GM21825 (cell line): ENCODE measurements at regions not wholly inside any gene's neighbourhood (a gene's known extent, or its start where the extent isn't known, plus 50 kb on each side); places are given as distances from the start of the nearest gene placed in this dataset.
"Not testable (repeated sequence)": the region's sequence is repeated elsewhere in the genome, so short reads cannot be mapped to it uniquely, and the experiment has no call there.

ENCODE experiments used
- ATAC-seq: cut with Tn5 transposase; IDR thresholded peaks from one replicate; pipeline ENCODE4 v1.9.1; 2021; ENCODE audit warnings: mild to moderate bottlenecking, moderate library complexity; ENCODE audit not compliant: unreplicated experiment

GRCh38 chr4:120636120-120636630 is 286.4 kb downstream of the PRDM5 start:
- ATAC-seq, result no peak

GRCh38 chr4:120633810-120634209 is 288.7 kb downstream of the PRDM5 start:
- ATAC-seq, result no peak

GRCh38 chr4:120630427-120630826 is 292.1 kb downstream of the PRDM5 start:
- no peak for ATAC-seq

- no peak for ATAC-seq
Observed at GRCh38 chr4:120629546-120630108, 292.9 kb downstream of the PRDM5 start.

- ATAC-seq, result no peak
Observed at GRCh38 chr4:120622601-120623000, 299.9 kb downstream of the PRDM5 start.

- no peak for ATAC-seq
Observed at GRCh38 chr4:120617171-120617570, 305.4 kb downstream of the PRDM5 start.

GRCh38 chr4:120616041-120616440 is 306.5 kb downstream of the PRDM5 start:
- no peak for ATAC-seq

GRCh38 chr4:120613778-120614177 is 308.7 kb downstream of the PRDM5 start:
- ATAC-seq, result no peak

GRCh38 chr4:120611092-120611491 is 311.4 kb downstream of the PRDM5 start:
- ATAC-seq, result no peak

GRCh38 chr4:120591038-120591437 is 331.5 kb downstream of the PRDM5 start:
- no peak for ATAC-seq

GRCh38 chr4:120589787-120590186 is 332.7 kb downstream of the PRDM5 start:
- ATAC-seq, result no peak

GRCh38 chr4:120568731-120569130 is 353.8 kb downstream of the PRDM5 start:
- no peak for ATAC-seq

GRCh38 chr4:120561648-120562047 is 360.9 kb downstream of the PRDM5 start:
- ATAC-seq, result no peak

GRCh38 chr4:120557372-120557771 is 365.2 kb downstream of the PRDM5 start:
- no peak for ATAC-seq

GRCh38 chr4:120555058-120555457 is 367.5 kb downstream of the PRDM5 start:
- ATAC-seq, result no peak

- no peak for ATAC-seq
Observed at GRCh38 chr4:120554086-120554485, 368.4 kb downstream of the PRDM5 start.

- ATAC-seq, result not testable (repeated sequence)
Observed at GRCh38 chr4:120550624-120551220, 371.8 kb downstream of the PRDM5 start.

- no peak for ATAC-seq
Observed at GRCh38 chr4:120549011-120549570, 373.4 kb downstream of the PRDM5 start.

GRCh38 chr4:120545391-120545790 is 377.1 kb downstream of the PRDM5 start:
- ATAC-seq, result no peak

GRCh38 chr4:120544838-120545237 is 377.7 kb downstream of the PRDM5 start:
- no peak for ATAC-seq

GRCh38 chr4:120540625-120541024 is 381.9 kb downstream of the PRDM5 start:
- ATAC-seq, result no peak

GRCh38 chr4:120536884-120537283 is 385.6 kb downstream of the PRDM5 start:
- ATAC-seq, result no peak
